ENCODE measurements at regions not wholly inside any gene's neighbourhood (a gene's known extent, or its start where the extent isn't known, plus 50 kb on each side); places are given as distances from the start of the nearest gene placed in this dataset.

- TF ChIP-seq CTCF (IDR thresholded peaks at IDR 0.05) (no peak), POLR2A (IDR thresholded peaks at IDR 0.05) (no peak), POLR2AphosphoS5 (IDR thresholded peaks at IDR 0.05) (no peak)
Observed at GRCh38 chr9:1456301-1457024, 406.3 kb downstream of the DMRT2 start.
